T-helper 17 cell (primary cell): ENCODE measurements at regions not wholly inside any gene's neighbourhood (a gene's known extent, or its start where the extent isn't known, plus 50 kb on each side); places are given as distances from the start of the nearest gene placed in this dataset.
"Not testable (repeated sequence)": the region's sequence is repeated elsewhere in the genome, so short reads cannot be mapped to it uniquely, and the experiment has no call there.

Experiments used
- ATAC-seq: fragments of 150-1000 bp; cut with Tn5 transposase; 2 replicates; pipeline ENCODE4 v1.10.0; 2021; ENCODE audit warnings: mild to moderate bottlenecking, moderate library complexity
- DNase-seq, 3 donors: peaks; one replicate each; pipeline versions ENCODE4 v3.0.0 to v3.0.0-alpha.2; 2020 to 2021
- H3K9me3 ChIP-seq: one replicate; pipeline ENCODE4 v1.7.0; 2013; ENCODE audit warnings: low read length, mild to moderate bottlenecking; ENCODE audit not compliant: control insufficient read depth, poor library complexity, severe bottlenecking
- H3K27ac Mint-ChIP-seq: one replicate; pipeline ENCODE4 v1.8.0; 2022; ENCODE audit warnings: mild to moderate bottlenecking, moderate library complexity, mixed read lengths
- H3K27me3 Mint-ChIP-seq: one replicate; pipeline ENCODE4 v1.8.0; 2022; ENCODE audit warnings: mixed read lengths
- H3K36me3 Mint-ChIP-seq: one replicate; pipeline ENCODE4 v1.8.0; 2022; ENCODE audit warnings: low read depth, mixed read lengths
- H3K4me1 Mint-ChIP-seq: one replicate; pipeline ENCODE4 v1.8.0; 2022; ENCODE audit warnings: mild to moderate bottlenecking, mixed read lengths
- H3K4me3 Mint-ChIP-seq: one replicate; pipeline ENCODE4 v1.8.0; 2022; ENCODE audit warnings: mild to moderate bottlenecking, moderate library complexity, mixed read lengths

DNA sequence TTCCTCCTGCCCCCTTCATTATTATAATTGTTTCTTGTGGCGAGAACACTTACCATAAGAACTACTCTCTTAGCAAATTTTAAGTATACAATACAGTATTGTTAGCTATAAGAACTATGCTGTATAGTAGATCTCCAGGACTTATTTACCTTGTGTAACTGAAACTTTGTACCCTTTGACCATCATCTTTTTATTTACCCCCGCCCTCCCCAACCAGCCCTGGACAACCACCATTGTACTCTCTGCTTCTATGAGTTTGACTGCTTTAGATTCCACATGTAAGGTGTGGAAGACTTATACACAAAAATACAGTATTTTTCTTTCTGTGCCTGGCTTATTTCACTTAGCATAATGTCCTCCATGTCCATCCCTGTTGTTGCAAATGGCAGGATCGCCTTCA, 161.1 kb downstream of the PHF8 start:
- H3K9me3 ChIP-seq, result no peaks in the 10 kb centered on the region
- DNase-seq (no peak), ATAC-seq (no peak)
- no peak overlapping the region for H3K4me3 Mint-ChIP-seq
- peaks cover 16% of the 10 kb centered on the region for H3K27me3 Mint-ChIP-seq
- no peaks in the 10 kb centered on the region for H3K4me1 Mint-ChIP-seq
- H3K36me3 Mint-ChIP-seq, result no peaks in the 10 kb centered on the region
- H3K27ac Mint-ChIP-seq, result no peak overlapping the region

DNA sequence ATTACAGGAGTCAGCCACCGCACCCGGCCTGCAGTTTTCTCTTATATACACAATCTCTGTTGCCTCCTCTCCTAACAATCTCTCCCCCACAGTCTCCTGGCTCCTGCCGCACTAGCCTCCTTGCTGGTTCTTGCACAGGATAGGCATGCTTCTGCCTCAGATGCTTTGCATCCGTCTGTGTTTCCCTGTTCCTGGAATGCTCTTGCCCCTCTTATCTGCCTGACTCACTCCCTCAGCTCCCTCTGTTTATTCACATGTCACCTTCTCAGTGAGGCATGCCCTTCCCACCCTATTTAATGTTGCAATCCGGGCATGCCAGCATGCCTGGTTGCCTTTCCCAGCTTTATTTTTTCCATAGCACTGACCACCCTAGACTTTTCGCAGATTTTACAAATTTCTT, 161.9 kb downstream of the PHF8 start:
- Mint-ChIP-seq H3K4me1 (no peaks in the 10 kb centered on the region), H3K36me3 (peaks cover 1% of the 10 kb centered on the region), H3K27me3 (peaks cover 16% of the 10 kb centered on the region), H3K4me3 (no peak overlapping the region), H3K27ac (no peak overlapping the region)
- H3K9me3 ChIP-seq, result no peaks in the 10 kb centered on the region
- ATAC-seq (no peak), DNase-seq (no peak)

DNA sequence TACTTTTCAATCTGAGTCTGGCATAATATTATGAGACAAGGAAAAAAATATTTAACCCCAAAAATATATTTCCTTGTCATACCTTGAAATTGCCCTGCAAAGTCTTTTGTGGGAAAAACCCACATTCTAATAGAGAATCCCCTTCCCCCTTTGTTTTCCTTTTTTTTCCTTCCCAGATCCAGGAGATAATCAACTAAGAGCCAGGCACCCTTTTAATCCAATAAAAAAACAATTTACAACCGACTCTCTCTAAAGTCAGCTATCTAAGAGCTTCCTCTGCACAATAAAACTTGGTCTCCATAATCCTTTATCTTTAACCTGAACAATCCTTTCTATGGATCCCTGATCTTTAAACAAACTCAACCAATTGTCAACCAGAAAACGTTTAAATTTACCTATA, 163.5 kb downstream of the PHF8 start:
- peaks cover 12% of the 10 kb centered on the region for H3K27me3 Mint-ChIP-seq
- ATAC-seq, H3K4me3 Mint-ChIP-seq, H3K9me3 ChIP-seq, H3K36me3 Mint-ChIP-seq, H3K27ac Mint-ChIP-seq, DNase-seq, H3K4me1 Mint-ChIP-seq: not testable (repeated sequence)

DNA sequence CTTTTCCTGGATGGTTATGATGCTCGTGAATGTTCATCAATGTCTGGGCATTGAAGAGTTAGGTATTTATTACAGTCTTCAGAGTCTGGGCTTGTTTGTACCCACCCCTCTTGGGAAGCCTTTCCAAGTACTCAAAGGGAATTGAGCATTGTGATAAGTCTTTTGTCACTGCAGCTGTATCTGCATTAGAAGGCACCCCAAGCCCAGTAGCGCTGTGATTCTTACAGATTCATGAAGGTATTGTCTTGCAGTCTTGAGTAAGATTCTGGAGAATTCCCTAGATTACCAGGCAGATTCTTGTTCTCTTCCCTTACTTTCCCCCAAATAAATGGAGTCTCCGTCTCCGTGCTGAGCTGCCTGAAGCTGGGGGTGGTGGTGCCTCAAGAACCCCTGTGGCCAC, 173.4 kb upstream of the HUWE1 start:
- ATAC-seq (no peak), DNase-seq (no peak)
- no peaks in the 10 kb centered on the region for H3K36me3 Mint-ChIP-seq
- no peaks in the 10 kb centered on the region for H3K4me1 Mint-ChIP-seq
- no peaks in the 10 kb centered on the region for H3K9me3 ChIP-seq
- H3K4me3 Mint-ChIP-seq, result no peak overlapping the region
- H3K27me3 Mint-ChIP-seq, result peaks cover 13% of the 10 kb centered on the region
- H3K27ac Mint-ChIP-seq, result no peak overlapping the region

DNA sequence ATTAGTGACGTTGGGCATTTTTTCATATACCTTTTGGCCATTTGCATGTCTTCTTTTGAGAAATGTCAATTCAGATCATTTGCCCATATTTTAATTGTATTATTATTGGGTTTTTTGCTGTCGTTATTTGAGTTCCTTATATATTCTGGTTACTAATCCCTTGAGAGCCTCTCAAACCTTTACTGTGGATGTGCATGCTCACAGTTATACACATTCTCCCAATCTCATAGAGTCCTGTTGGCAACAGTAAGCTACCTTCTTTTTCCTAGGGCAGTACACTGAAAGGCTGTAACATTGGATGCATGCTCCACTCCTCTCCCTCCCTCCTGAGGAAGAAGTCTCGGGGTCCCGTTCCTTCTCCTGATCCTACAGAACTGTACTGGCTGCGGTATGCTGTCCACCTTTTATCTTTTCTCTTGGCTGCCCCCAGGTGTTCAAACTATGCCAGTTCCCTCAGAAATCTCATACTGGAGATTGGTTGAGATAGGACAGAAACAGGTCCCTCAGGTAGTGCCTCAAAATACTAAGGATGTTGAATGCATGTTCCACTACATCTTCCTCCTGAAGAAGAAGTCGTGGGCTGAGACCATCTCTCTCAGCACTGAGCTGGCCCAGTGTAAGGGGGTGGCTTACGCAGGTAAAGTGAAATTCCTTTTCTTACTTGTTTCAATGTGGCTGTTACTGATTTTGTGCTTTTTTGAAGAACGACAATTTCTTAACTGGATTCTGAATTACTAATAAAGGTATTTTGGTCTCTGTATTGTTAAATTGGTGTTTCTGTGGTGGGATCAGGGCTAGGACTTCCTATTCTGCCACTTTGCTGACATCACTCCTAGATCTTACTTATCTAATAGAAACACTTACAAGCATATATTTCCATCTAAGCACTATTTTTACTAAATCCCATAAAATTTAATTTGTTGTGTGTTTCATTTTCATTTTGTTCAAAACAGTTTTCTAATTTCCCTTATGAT, 145.4 kb upstream of the HUWE1 start:
- DNase-seq, result peak in 1 of 3 donors; percentile 27
- ATAC-seq, result peak; percentile 83
- Mint-ChIP-seq H3K27ac (peak overlapping the region; percentile 53), H3K4me1 (peaks cover 2% of the 10 kb centered on the region), H3K4me3 (peak overlapping the region; percentile 52), H3K36me3 (no peaks in the 10 kb centered on the region), H3K27me3 (no peaks in the 10 kb centered on the region)
- H3K9me3 ChIP-seq, result no peaks in the 10 kb centered on the region

DNA sequence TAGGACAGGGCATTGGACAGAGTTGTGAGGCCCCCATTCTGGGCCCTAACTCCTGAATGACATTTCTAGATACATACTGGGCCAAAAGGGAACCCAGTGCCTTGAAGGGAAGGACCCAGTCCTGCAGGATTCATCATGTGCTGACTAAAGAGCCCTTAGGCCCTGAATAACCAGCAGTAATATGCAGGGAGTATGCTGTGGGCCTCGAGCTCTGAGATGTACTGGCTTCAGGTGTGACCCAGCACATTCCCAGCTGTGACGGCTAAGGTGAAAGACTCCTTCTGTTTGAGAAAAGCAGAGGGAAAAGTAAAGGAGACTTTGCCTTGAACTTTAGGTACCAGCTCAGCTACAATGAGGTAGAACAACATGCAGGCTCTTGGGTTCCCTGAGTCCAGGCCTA, 138.2 kb upstream of the HUWE1 start:
- DNase-seq (no peak), ATAC-seq (no peak)
- no peaks in the 10 kb centered on the region for H3K4me1 Mint-ChIP-seq
- H3K27ac Mint-ChIP-seq, result no peak overlapping the region
- no peak overlapping the region for H3K4me3 Mint-ChIP-seq
- no peaks in the 10 kb centered on the region for H3K9me3 ChIP-seq
- no peaks in the 10 kb centered on the region for H3K27me3 Mint-ChIP-seq
- H3K36me3 Mint-ChIP-seq, result no peaks in the 10 kb centered on the region

DNA sequence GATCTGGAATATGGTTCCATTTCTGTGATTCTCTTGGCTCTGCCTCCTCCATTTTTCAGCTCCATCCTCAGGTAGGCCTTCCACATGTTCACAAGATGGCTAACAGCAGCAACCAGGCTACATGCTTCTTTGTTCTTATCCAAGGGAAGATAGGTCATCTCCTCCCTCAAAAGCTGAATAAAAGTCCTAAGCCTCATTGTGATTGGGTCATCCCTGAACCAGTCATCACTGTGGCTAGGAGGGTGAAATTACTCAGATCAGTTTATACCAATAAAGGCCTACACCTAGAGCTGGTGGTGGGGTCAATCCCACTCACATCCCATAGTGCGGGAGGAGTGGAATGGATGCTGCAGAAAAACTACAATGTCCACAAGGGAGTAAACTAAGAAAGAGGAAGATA, 131.6 kb upstream of the HUWE1 start:
- H3K4me1 Mint-ChIP-seq, H3K36me3 Mint-ChIP-seq, ATAC-seq, H3K27me3 Mint-ChIP-seq, DNase-seq, H3K27ac Mint-ChIP-seq, H3K9me3 ChIP-seq, H3K4me3 Mint-ChIP-seq: not testable (repeated sequence)

DNA sequence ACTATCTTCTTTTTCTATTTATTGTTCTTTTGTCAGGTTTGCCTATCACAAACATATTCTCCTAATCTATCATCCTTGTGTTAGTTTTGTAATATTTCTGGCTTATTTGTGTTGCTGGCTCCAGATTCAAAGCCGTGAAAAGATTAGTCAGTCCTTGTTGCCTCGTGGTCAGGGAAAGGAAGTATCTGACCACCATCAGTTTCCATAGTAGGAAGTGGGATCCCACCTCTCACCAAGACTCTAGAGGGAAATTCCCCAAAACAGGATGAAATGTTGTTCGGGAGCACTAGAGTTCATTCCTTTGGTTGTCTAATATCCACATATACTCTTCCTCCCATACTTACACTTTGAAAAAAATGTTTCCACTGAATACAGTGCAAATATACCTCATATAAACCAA, 131.0 kb upstream of the HUWE1 start:
- Mint-ChIP-seq H3K27ac (no peak overlapping the region), H3K4me3 (no peak overlapping the region), H3K4me1 (no peaks in the 10 kb centered on the region), H3K36me3 (peaks cover 3% of the 10 kb centered on the region), H3K27me3 (no peaks in the 10 kb centered on the region)
- ATAC-seq (no peak), DNase-seq (no peak)
- no peaks in the 10 kb centered on the region for H3K9me3 ChIP-seq

DNA sequence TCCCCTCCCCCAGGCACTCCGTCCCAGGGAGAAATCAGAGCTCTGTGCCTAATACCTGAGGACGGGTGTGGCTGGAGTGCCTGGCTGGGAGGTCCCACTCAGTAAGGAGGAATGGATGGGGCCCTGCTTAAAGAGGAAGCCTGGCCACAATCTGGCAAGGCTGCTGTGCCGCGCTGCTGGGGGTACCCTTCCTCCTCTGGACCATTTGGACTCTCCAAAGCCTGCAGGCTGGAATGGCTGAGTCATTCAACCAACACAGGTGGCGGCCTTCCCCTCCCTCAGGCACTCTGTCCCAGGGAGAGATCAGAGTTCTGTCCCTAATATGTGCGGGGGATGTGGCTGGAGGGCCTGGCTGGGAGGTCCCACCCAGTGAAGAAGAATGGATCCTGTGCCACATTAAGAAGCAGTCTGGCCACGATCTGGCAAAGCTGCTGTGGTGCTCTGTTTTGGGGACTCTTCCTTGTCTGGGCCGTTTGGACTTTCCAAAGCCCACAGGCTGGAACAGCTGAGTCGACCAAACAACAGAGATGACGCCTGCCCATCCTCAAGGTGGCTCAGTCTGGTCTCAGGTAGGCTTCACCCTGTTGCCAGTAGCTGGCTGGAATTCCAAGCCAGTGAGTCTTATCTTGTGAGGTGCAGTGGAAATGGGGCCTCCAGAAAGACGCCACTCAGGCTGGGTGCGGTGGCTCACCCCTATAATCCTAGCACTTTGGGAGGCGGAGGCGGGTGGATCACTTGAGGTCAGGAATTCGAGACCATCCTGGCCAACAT, 127.3 kb upstream of the HUWE1 start:
- H3K4me1 Mint-ChIP-seq, result no peaks in the 10 kb centered on the region
- H3K27me3 Mint-ChIP-seq, result no peaks in the 10 kb centered on the region
- no peak overlapping the region for H3K4me3 Mint-ChIP-seq
- H3K27ac Mint-ChIP-seq, result no peak overlapping the region
- ATAC-seq, result no peak
- DNase-seq, result no peak
- H3K36me3 Mint-ChIP-seq, result peaks cover 1% of the 10 kb centered on the region
- H3K9me3 ChIP-seq, result no peaks in the 10 kb centered on the region

DNA sequence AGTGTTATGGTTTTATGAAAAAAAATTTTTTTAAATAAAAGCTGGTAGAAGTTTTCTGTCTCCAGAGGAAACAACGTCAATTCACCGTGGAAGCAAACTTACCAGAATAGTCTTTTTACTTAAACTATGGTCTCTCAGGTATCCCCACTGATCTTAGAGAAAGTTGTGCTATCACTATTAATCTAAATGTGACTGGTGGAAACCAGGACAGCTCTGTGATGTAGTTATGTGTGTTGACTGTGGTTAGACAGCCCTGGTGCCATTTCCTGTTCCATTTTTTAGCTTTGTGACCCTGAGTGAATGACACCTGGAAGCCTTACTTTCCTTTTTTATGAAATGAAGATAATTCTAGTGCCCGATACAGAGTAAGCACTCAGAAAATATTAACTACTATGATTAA, 111.8 kb upstream of the HUWE1 start:
- Mint-ChIP-seq H3K27me3 (no peaks in the 10 kb centered on the region), H3K4me1 (peaks cover 8% of the 10 kb centered on the region), H3K4me3 (no peak overlapping the region), H3K27ac (no peak overlapping the region), H3K36me3 (peaks cover 5% of the 10 kb centered on the region)
- no peak for DNase-seq
- no peaks in the 10 kb centered on the region for H3K9me3 ChIP-seq
- peak; percentile 72 for ATAC-seq

DNA sequence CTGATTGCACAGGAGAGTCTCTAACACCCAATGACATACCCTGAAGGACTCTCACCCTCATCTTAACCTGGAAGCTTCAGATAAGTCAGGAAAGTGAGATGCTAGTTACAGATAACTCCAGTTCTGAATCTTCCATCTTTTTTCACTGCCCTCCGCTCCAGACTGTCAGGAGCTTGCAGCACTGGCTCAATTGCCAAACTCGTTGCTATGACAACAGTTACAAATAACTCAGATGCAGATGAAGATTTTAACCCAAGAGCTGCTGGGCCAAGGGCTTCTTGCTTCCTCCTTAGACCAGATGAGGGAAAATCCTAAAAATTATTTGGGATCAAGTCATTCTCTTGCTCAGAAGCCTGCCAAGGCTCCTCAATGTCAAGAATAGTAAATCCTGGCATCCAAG, 109.1 kb upstream of the HUWE1 start:
- no peak overlapping the region for H3K4me3 Mint-ChIP-seq
- ATAC-seq, result no peak
- H3K27ac Mint-ChIP-seq, result no peak overlapping the region
- peaks cover 8% of the 10 kb centered on the region for H3K4me1 Mint-ChIP-seq
- no peaks in the 10 kb centered on the region for H3K27me3 Mint-ChIP-seq
- H3K36me3 Mint-ChIP-seq, result peaks cover 3% of the 10 kb centered on the region
- DNase-seq, result no peak
- no peaks in the 10 kb centered on the region for H3K9me3 ChIP-seq

DNA sequence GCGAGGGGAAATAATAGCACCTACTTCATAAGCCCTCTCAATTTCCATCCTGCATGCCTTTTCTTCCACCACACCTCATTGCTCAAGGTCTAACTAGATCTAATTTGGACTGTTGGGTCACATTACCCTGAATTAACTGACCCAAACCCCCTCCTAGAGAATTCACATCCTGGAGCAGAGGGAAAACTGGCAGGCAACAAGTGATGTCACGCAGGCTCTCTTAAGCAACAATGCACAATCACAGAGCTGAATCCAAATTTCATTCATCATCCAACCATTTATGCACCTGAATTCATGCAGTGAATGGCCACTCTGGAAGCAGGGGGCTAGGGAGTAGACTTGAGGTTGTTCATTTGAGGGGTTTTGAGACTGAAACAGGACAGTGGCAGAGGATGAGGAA, 107.7 kb upstream of the HUWE1 start:
- H3K9me3 ChIP-seq, result no peaks in the 10 kb centered on the region
- H3K4me3 Mint-ChIP-seq, result no peak overlapping the region
- H3K27me3 Mint-ChIP-seq, result no peaks in the 10 kb centered on the region
- peaks cover 3% of the 10 kb centered on the region for H3K36me3 Mint-ChIP-seq
- DNase-seq (no peak), ATAC-seq (no peak)
- no peak overlapping the region for H3K27ac Mint-ChIP-seq
- peaks cover 8% of the 10 kb centered on the region for H3K4me1 Mint-ChIP-seq

DNA sequence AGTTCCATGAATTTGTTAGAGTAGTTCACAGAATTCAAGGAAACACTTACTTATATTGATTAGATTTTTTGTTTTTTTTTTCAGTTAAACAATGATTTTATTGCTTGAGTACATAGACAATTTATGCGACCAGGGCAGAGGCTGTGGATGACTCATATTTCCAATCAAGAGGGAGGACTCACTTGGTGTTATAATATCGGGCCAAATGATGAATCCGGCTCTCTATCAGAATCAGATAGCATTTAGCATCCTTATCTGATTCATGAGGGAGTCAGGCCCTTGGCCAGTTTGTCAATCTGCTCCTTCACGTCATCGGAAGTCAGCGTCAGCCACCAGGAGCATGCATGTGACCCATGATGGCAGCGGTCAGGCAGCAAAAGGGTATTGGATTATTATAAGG, 82.3 kb upstream of the HUWE1 start:
- Mint-ChIP-seq H3K27me3 (no peaks in the 10 kb centered on the region), H3K36me3 (no peaks in the 10 kb centered on the region), H3K4me1 (peaks cover 5% of the 10 kb centered on the region), H3K4me3 (no peak overlapping the region), H3K27ac (no peak overlapping the region)
- no peaks in the 10 kb centered on the region for H3K9me3 ChIP-seq
- ATAC-seq (no peak), DNase-seq (no peak)
